OCI-M2 (cell line): ENCODE measurements at regions not wholly inside any gene's neighbourhood (a gene's known extent, or its start where the extent isn't known, plus 50 kb on each side); places are given as distances from the start of the nearest gene placed in this dataset.
"Not testable (repeated sequence)": the region's sequence is repeated elsewhere in the genome, so short reads cannot be mapped to it uniquely, and the experiment has no call there.

Experiments
- DNase-seq: peaks from one replicate; lab custom pipeline; 2025; ENCODE audit not compliant: unreplicated experiment; lab: John Stamatoyannopoulos, UW

- not testable (repeated sequence) for DNase-seq
These were observed 104.5 kb downstream of the ZNF33B start for GRCh38 chr10:42533866-42534265.

GRCh38 chr10:42532996-42533395 is 105.4 kb downstream of the ZNF33B start:
- DNase-seq: no peak

GRCh38 chr10:42523098-42523497 is 115.3 kb downstream of the ZNF33B start:
- no peak for DNase-seq

GRCh38 chr10:42519761-42520460 is 118.5 kb downstream of the ZNF33B start:
- no peak for DNase-seq

- no peak for DNase-seq
These were observed 119.3 kb downstream of the ZNF33B start for GRCh38 chr10:42519079-42519478.

GRCh38 chr10:42513921-42514320 is 124.4 kb downstream of the ZNF33B start:
- DNase-seq: no peak

GRCh38 chr10:42491801-42492200 is 146.6 kb downstream of the ZNF33B start:
- DNase-seq: no peak

GRCh38 chr10:42491001-42491592 is 147.3 kb downstream of the ZNF33B start:
- no peak for DNase-seq

GRCh38 chr10:42490368-42490767 is 148.0 kb downstream of the ZNF33B start:
- no peak for DNase-seq

GRCh38 chr10:42488416-42488815 is 150.0 kb downstream of the ZNF33B start:
- DNase-seq: no peak

- DNase-seq: no peak
These were observed 156.0 kb downstream of the ZNF33B start for GRCh38 chr10:42482411-42482810.

GRCh38 chr10:42479057-42479456 is 159.3 kb downstream of the ZNF33B start:
- DNase-seq: no peak

GRCh38 chr10:42477170-42477569 is 161.2 kb downstream of the ZNF33B start:
- DNase-seq: no peak

GRCh38 chr10:42476101-42476500 is 162.3 kb downstream of the ZNF33B start:
- no peak for DNase-seq

- DNase-seq: peak; percentile 54
These were observed 162.9 kb downstream of the ZNF33B start for GRCh38 chr10:42475168-42476098.

- DNase-seq: no peak
These were observed 184.1 kb downstream of the ZNF33B start for GRCh38 chr10:42454313-42454712.

GRCh38 chr10:42431095-42431494 is 207.3 kb downstream of the ZNF33B start:
- DNase-seq: no peak

GRCh38 chr10:42428534-42428933 is 209.8 kb downstream of the ZNF33B start:
- no peak for DNase-seq

- DNase-seq: no peak
These were observed 215.5 kb downstream of the ZNF33B start for GRCh38 chr10:42422911-42423310.

- DNase-seq: no peak
These were observed 216.6 kb downstream of the ZNF33B start for GRCh38 chr10:42421812-42422211.

- DNase-seq: no peak
These were observed 218.6 kb downstream of the ZNF33B start for GRCh38 chr10:42419789-42420188.
